ENCODE measurements at regions not wholly inside any gene's neighbourhood (a gene's known extent, or its start where the extent isn't known, plus 50 kb on each side); places are given as distances from the start of the nearest gene placed in this dataset.

GRCh38 chr10:121659236-121659635 is 61.0 kb upstream of the FGFR2 start:
- H3K4me1 ChIP-seq (replicated peaks; ENCODE audit: insufficient read depth), result no peaks in the 10 kb centered on the region
- ChIA-PET POLR2A (ENCODE audit: unreplicated experiment) (no interaction called here), CTCF (no interaction called here)
- no peak overlapping the region for H3K27ac ChIP-seq
- intact Hi-C loops (cut with micrococcal nuclease; ENCODE audit: unreplicated experiment), result no loop called here
- no peaks in the 10 kb centered on the region for H3K9me3 ChIP-seq (ENCODE audit: insufficient read depth, low read depth)
- BruUV-seq (replicated peaks), result no TSS peak
- DNase-seq, result no peak
- H3K4me3 ChIP-seq, result no peak overlapping the region
- H3K9me2 ChIP-seq (ENCODE audit: insufficient read depth), result no peaks in the 10 kb centered on the region
- no peak overlapping the region for H3K4me2 ChIP-seq
- H3K79me2 ChIP-seq (ENCODE audit: low read depth), result no peaks in the 10 kb centered on the region
- H4K20me1 ChIP-seq (ENCODE audit: insufficient read depth), result no peaks in the 10 kb centered on the region
- no peaks in the 10 kb centered on the region for H3K36me3 ChIP-seq (ENCODE audit: low read depth)
- TF ChIP-seq, protein P1, sequence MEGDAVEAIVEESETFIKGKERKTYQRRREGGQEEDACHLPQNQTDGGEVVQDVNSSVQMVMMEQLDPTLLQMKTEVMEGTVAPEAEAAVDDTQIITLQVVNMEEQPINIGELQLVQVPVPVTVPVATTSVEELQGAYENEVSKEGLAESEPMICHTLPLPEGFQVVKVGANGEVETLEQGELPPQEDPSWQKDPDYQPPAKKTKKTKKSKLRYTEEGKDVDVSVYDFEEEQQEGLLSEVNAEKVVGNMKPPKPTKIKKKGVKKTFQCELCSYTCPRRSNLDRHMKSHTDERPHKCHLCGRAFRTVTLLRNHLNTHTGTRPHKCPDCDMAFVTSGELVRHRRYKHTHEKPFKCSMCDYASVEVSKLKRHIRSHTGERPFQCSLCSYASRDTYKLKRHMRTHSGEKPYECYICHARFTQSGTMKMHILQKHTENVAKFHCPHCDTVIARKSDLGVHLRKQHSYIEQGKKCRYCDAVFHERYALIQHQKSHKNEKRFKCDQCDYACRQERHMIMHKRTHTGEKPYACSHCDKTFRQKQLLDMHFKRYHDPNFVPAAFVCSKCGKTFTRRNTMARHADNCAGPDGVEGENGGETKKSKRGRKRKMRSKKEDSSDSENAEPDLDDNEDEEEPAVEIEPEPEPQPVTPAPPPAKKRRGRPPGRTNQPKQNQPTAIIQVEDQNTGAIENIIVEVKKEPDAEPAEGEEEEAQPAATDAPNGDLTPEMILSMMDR (conservative IDR thresholded peaks at IDR 0.05), result no peak
- TF ChIP-seq EZH2 (IDR thresholded peaks at IDR 0.05; ENCODE audit: low read depth), result no peak
- no peak overlapping the region for H2AFZ ChIP-seq
- H3F3A ChIP-seq (ENCODE audit: insufficient read depth, low read depth), result no peaks in the 10 kb centered on the region
- H3K27me3 ChIP-seq (ENCODE audit: insufficient read depth, low read depth), result peaks cover 63% of the 10 kb centered on the region

- Histone ChIP-seq H3K4me3 (no peak overlapping the region), H3K79me2 (ENCODE audit: low read depth) (no peaks in the 10 kb centered on the region), H3K27ac (no peak overlapping the region), H3K36me3 (ENCODE audit: low read depth) (no peaks in the 10 kb centered on the region), H3K9me2 (ENCODE audit: insufficient read depth) (no peaks in the 10 kb centered on the region), H3K9me3 (ENCODE audit: insufficient read depth, low read depth) (no peaks in the 10 kb centered on the region), H3K4me1 (replicated peaks; ENCODE audit: insufficient read depth) (no peaks in the 10 kb centered on the region), H3K27me3 (ENCODE audit: insufficient read depth, low read depth) (peaks cover 65% of the 10 kb centered on the region), H3F3A (ENCODE audit: insufficient read depth, low read depth) (no peaks in the 10 kb centered on the region), H4K20me1 (ENCODE audit: insufficient read depth) (no peaks in the 10 kb centered on the region), H3K4me2 (no peak overlapping the region), H2AFZ (no peak overlapping the region)
- TF ChIP-seq, protein P1 (conservative IDR thresholded peaks at IDR 0.05), result no peak
- intact Hi-C loops (cut with micrococcal nuclease; ENCODE audit: unreplicated experiment), result no loop called here
- POLR2A ChIA-PET (ENCODE audit: unreplicated experiment), result no interaction called here
- BruUV-seq (replicated peaks), result no TSS peak
- no peak for DNase-seq
- CTCF ChIA-PET, result no interaction called here
These were observed 60.4 kb upstream of the FGFR2 start for GRCh38 chr10:121658611-121659010.

DNA sequence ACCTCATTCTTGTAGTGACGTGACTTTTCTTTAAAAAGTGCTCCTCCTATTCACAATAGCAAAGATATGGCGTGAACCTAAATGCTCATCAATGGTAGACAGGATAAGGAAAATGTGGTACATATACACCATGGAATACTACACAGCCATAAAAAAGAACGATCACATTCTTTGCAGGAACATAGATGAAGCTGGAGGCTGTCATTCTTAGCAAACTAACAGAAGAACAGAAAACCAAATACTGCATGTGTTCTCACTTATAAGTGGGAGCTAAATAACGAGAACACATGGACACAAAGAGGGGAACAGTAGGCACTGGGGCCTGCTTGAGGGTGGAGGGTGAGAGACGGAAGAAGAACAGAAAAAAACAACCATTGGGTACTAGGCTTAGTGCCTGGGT is 59.9 kb upstream of the FGFR2 start:
- ChIA-PET CTCF (no interaction called here), POLR2A (ENCODE audit: unreplicated experiment) (no interaction called here)
- Histone ChIP-seq H3F3A (ENCODE audit: insufficient read depth, low read depth) (no peaks in the 10 kb centered on the region), H2AFZ (no peak overlapping the region), H3K27me3 (ENCODE audit: insufficient read depth, low read depth) (peaks cover 65% of the 10 kb centered on the region), H3K36me3 (ENCODE audit: low read depth) (no peaks in the 10 kb centered on the region), H3K27ac (no peak overlapping the region), H3K4me3 (no peak overlapping the region), H4K20me1 (ENCODE audit: insufficient read depth) (no peaks in the 10 kb centered on the region), H3K9me2 (ENCODE audit: insufficient read depth) (no peaks in the 10 kb centered on the region), H3K9me3 (ENCODE audit: insufficient read depth, low read depth) (no peaks in the 10 kb centered on the region), H3K79me2 (ENCODE audit: low read depth) (no peaks in the 10 kb centered on the region), H3K4me1 (replicated peaks; ENCODE audit: insufficient read depth) (no peaks in the 10 kb centered on the region), H3K4me2 (no peak overlapping the region)
- no TSS peak for BruUV-seq (replicated peaks)
- TF ChIP-seq, protein P1 (conservative IDR thresholded peaks at IDR 0.05), result no peak
- no peak for TF ChIP-seq EZH2 (IDR thresholded peaks at IDR 0.05; ENCODE audit: low read depth)
- no peak for DNase-seq
- intact Hi-C loops (cut with micrococcal nuclease; ENCODE audit: unreplicated experiment), result no loop called here

Data from PC-9 (cell line).